Gastroesophageal sphincter (tissue), 3 donors: ENCODE measurements at regions not wholly inside any gene's neighbourhood (a gene's known extent, or its start where the extent isn't known, plus 50 kb on each side); places are given as distances from the start of the nearest gene placed in this dataset.

Experiments used
- CTCF ChIP-seq, 4 experiments: fragments of 200-600 bp in 2 of 4; fragments of 450-650 bp in 2 of 4; sonication (generic) in 1 of 4; IDR thresholded peaks; one replicate each; pipeline ENCODE4 v1.5.1; 2017 to 2019; ENCODE audit warnings: antibody characterized with exemption in 4 of 4, mild to moderate bottlenecking in 2 of 4, moderate library complexity in 2 of 4
- POLR2A ChIP-seq, 2 donors: fragments of 450-650 bp; IDR thresholded peaks; one replicate each; pipeline ENCODE4 v1.6.1; 2017; ENCODE audit warnings: antibody characterized with exemption in 2 of 2, mild to moderate bottlenecking in 2 of 2, moderate library complexity in 1 of 2

- TF ChIP-seq CTCF (IDR thresholded peaks at IDR 0.05) (no peak), POLR2A (IDR thresholded peaks at IDR 0.05) (no peak)
These were observed 943.3 kb upstream of the FANCL start for GRCh38 chr2:59184276-59185020.
